ENCODE measurements at regions not wholly inside any gene's neighbourhood (a gene's known extent, or its start where the extent isn't known, plus 50 kb on each side); places are given as distances from the start of the nearest gene placed in this dataset.

- Histone ChIP-seq H3K79me2 (ENCODE audit: control insufficient read depth, insufficient read depth, low read length) (no peaks in the 10 kb centered on the region), H3K36me3 (replicated peaks in 1 of 2; ENCODE audit: control extremely low read depth in 1 of 2, control insufficient read depth in 1 of 2, extremely low read depth in 1 of 2, insufficient read depth in 2 of 2, low read length in 1 of 2) (no peaks in the 10 kb centered on the region), H3K27ac (ENCODE audit: low read length in 2 of 2) (no peak overlapping the region), H3K4me1 (ENCODE audit: control insufficient read depth in 2 of 2, insufficient read depth in 2 of 2, low read length in 2 of 2) (no peaks in the 10 kb centered on the region), H2AFZ (ENCODE audit: insufficient read depth, low read depth, low read length, poor library complexity, severe bottlenecking) (no peak overlapping the region), H4K20me1 (ENCODE audit: control insufficient read depth, insufficient read depth, low read length, poor library complexity, severe bottlenecking) (no peaks in the 10 kb centered on the region), H3K27me3 (replicated peaks in 1 of 4; ENCODE audit: control extremely low read depth in 1 of 4, control insufficient read depth in 3 of 4, insufficient read depth in 4 of 4, low read length in 3 of 4) (peaks cover 0 to under 1% (median 0%) of the 10 kb centered on the region in 4 experiments), H3K9me3 (ENCODE audit: control extremely low read depth in 1 of 3, control insufficient read depth in 2 of 3, insufficient read depth in 1 of 3, low read length in 2 of 3) (no peaks in the 10 kb centered on the region), H3K4me3 (ENCODE audit: control extremely low read depth in 1 of 5, extremely low read depth in 1 of 5, insufficient read depth in 1 of 5, low read depth in 2 of 5, low read length in 4 of 5) (no peak overlapping the region), H3K4me2 (replicated peaks; ENCODE audit: low read depth, low read length, poor library complexity, severe bottlenecking) (no peak overlapping the region), H3K9ac (ENCODE audit: low read length) (no peak overlapping the region)
- intact Hi-C loops (cut with micrococcal nuclease), result no loop called here
- no peak for DNase-seq
- Mint-ChIP-seq H3K4me1 (no peaks in the 10 kb centered on the region), H3K27me3 (peaks cover 8% of the 10 kb centered on the region), H3K27ac (no peak overlapping the region), H3K9me3 (ENCODE audit: insufficient read depth) (peaks cover 6% of the 10 kb centered on the region), H3K4me3 (no peak overlapping the region)
- POLR2A ChIA-PET, result no interaction called here
- TF ChIP-seq, protein P1, sequence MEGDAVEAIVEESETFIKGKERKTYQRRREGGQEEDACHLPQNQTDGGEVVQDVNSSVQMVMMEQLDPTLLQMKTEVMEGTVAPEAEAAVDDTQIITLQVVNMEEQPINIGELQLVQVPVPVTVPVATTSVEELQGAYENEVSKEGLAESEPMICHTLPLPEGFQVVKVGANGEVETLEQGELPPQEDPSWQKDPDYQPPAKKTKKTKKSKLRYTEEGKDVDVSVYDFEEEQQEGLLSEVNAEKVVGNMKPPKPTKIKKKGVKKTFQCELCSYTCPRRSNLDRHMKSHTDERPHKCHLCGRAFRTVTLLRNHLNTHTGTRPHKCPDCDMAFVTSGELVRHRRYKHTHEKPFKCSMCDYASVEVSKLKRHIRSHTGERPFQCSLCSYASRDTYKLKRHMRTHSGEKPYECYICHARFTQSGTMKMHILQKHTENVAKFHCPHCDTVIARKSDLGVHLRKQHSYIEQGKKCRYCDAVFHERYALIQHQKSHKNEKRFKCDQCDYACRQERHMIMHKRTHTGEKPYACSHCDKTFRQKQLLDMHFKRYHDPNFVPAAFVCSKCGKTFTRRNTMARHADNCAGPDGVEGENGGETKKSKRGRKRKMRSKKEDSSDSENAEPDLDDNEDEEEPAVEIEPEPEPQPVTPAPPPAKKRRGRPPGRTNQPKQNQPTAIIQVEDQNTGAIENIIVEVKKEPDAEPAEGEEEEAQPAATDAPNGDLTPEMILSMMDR (IDR thresholded peaks at IDR 0.05), result no peak
- TF ChIP-seq EZH2 (IDR thresholded peaks at IDR 0.05; ENCODE audit: borderline replicate concordance, insufficient read depth, low read depth, low read length, poor library complexity, severe bottlenecking), result no peak
- ATAC-seq (ENCODE audit: low read depth), result no peak
- CTCF ChIA-PET, result no interaction called here
- WGBS (ENCODE audit: insufficient coverage), result no CpG with 5 or more reads among the region's 4 CpGs
Observed at GRCh38 chr22:48406161-48406560, 1421.5 kb downstream of the BRD1 start.

GRCh38 chr22:48405741-48406140, 1421.9 kb downstream of the BRD1 start:
- POLR2A ChIA-PET, result no interaction called here
- Histone ChIP-seq H3K36me3 (replicated peaks in 1 of 2; ENCODE audit: control extremely low read depth in 1 of 2, control insufficient read depth in 1 of 2, extremely low read depth in 1 of 2, insufficient read depth in 2 of 2, low read length in 1 of 2) (no peaks in the 10 kb centered on the region), H3K9me3 (ENCODE audit: control extremely low read depth in 1 of 3, control insufficient read depth in 2 of 3, insufficient read depth in 1 of 3, low read length in 2 of 3) (peaks cover 0 to 2% (median 0%) of the 10 kb centered on the region in 3 donors), H3K4me2 (replicated peaks; ENCODE audit: low read depth, low read length, poor library complexity, severe bottlenecking) (no peak overlapping the region), H4K20me1 (ENCODE audit: control insufficient read depth, insufficient read depth, low read length, poor library complexity, severe bottlenecking) (no peaks in the 10 kb centered on the region), H3K79me2 (ENCODE audit: control insufficient read depth, insufficient read depth, low read length) (no peaks in the 10 kb centered on the region), H3K4me1 (ENCODE audit: control insufficient read depth in 2 of 2, insufficient read depth in 2 of 2, low read length in 2 of 2) (no peaks in the 10 kb centered on the region), H3K4me3 (ENCODE audit: control extremely low read depth in 1 of 5, extremely low read depth in 1 of 5, insufficient read depth in 1 of 5, low read depth in 2 of 5, low read length in 4 of 5) (no peak overlapping the region), H2AFZ (ENCODE audit: insufficient read depth, low read depth, low read length, poor library complexity, severe bottlenecking) (no peak overlapping the region), H3K9ac (ENCODE audit: low read length) (no peak overlapping the region), H3K27me3 (replicated peaks in 1 of 4; ENCODE audit: control extremely low read depth in 1 of 4, control insufficient read depth in 3 of 4, insufficient read depth in 4 of 4, low read length in 3 of 4) (no peaks in the 10 kb centered on the region), H3K27ac (ENCODE audit: low read length in 2 of 2) (no peak overlapping the region)
- intact Hi-C loops (cut with micrococcal nuclease), result no loop called here
- WGBS (ENCODE audit: insufficient coverage), result 96% methylated on average over 4 of the region's 6 CpGs
- Mint-ChIP-seq H3K4me3 (no peak overlapping the region), H3K4me1 (no peaks in the 10 kb centered on the region), H3K9me3 (ENCODE audit: insufficient read depth) (peaks cover 6% of the 10 kb centered on the region), H3K27me3 (peaks cover 6% of the 10 kb centered on the region), H3K27ac (no peak overlapping the region)
- DNase-seq (no peak), ATAC-seq (ENCODE audit: low read depth) (no peak)
- CTCF ChIA-PET, result no interaction called here
- TF ChIP-seq, protein P1 (IDR thresholded peaks at IDR 0.05), result no peak
- no peak for TF ChIP-seq EZH2 (IDR thresholded peaks at IDR 0.05; ENCODE audit: borderline replicate concordance, insufficient read depth, low read depth, low read length, poor library complexity, severe bottlenecking)
